Lower lobe of right lung (tissue), 2 donors: ENCODE measurements at regions not wholly inside any gene's neighbourhood (a gene's known extent, or its start where the extent isn't known, plus 50 kb on each side); places are given as distances from the start of the nearest gene placed in this dataset.

Experiments
- ATAC-seq, 2 donors: fragments of 200-7000 bp; cut with Tn5 transposase; one replicate each; pipeline ENCODE4 v1.9.1; 2020 to 2022; ENCODE audit warnings: mild to moderate bottlenecking in 2 of 2, moderate library complexity in 2 of 2
- DNase-seq: peaks from one replicate; pipeline ENCODE4 v3.0.0-alpha.2; 2020
- H3K27ac ChIP-seq: fragments of 200-600 bp; one replicate; pipeline ENCODE4 v1.8.0; 2022
- H3K27me3 ChIP-seq: fragments of 200-600 bp; one replicate; pipeline ENCODE4 v1.8.0; 2022; ENCODE audit warnings: low read depth
- H3K36me3 ChIP-seq: fragments of 200-600 bp; one replicate; pipeline ENCODE4 v1.8.0; 2022; ENCODE audit warnings: mild to moderate bottlenecking
- H3K4me1 ChIP-seq: fragments of 200-600 bp; one replicate; pipeline ENCODE4 v1.8.0; 2022
- H3K4me3 ChIP-seq: fragments of 200-600 bp; one replicate; pipeline ENCODE4 v1.8.0; 2022; ENCODE audit warnings: mild to moderate bottlenecking
- H3K9me3 ChIP-seq: fragments of 200-600 bp; one replicate; pipeline ENCODE4 v1.8.0; 2022
- CTCF ChIP-seq: fragments of 200-600 bp; IDR thresholded peaks from one replicate; pipeline ENCODE4 v1.8.0; 2022; ENCODE audit warnings: antibody characterized with exemption, mild to moderate bottlenecking
- intact Hi-C: fragments of 100-400 bp; cut with DNase I; formaldehyde crosslinking; loops from one replicate; pipeline ENCODE4 v1.11.0; 2022
- donor health status: DM: no; HTN: yes; CAD: no; lungs with severe emphysema.

- no peak for DNase-seq
- Histone ChIP-seq H3K27ac (no peak overlapping the region), H3K9me3 (no peaks in the 10 kb centered on the region), H3K27me3 (no peaks in the 10 kb centered on the region), H3K4me3 (no peak overlapping the region), H3K4me1 (no peaks in the 10 kb centered on the region), H3K36me3 (no peaks in the 10 kb centered on the region)
- TF ChIP-seq CTCF = no peak
- intact Hi-C loops = no loop called here
- ATAC-seq = no peak
Measured at GRCh38 chr16:74094962-74095361, 201.7 kb upstream of the PSMD7 start.

- Histone ChIP-seq H3K4me3 (no peak overlapping the region), H3K9me3 (no peaks in the 10 kb centered on the region), H3K27ac (no peak overlapping the region), H3K4me1 (no peaks in the 10 kb centered on the region), H3K36me3 (no peaks in the 10 kb centered on the region), H3K27me3 (no peaks in the 10 kb centered on the region)
- no peak for TF ChIP-seq CTCF
- ATAC-seq (peak; percentile 59 to 65), DNase-seq (no peak)
- intact Hi-C loops = no loop called here
Measured at GRCh38 chr16:74094514-74094913, 202.1 kb upstream of the PSMD7 start.

GRCh38 chr16:74092336-74092735 is 204.3 kb upstream of the PSMD7 start:
- Histone ChIP-seq H3K27ac (no peak overlapping the region), H3K4me1 (no peaks in the 10 kb centered on the region), H3K36me3 (no peaks in the 10 kb centered on the region), H3K9me3 (no peaks in the 10 kb centered on the region), H3K27me3 (no peaks in the 10 kb centered on the region), H3K4me3 (no peak overlapping the region)
- intact Hi-C loops = no loop called here
- no peak for TF ChIP-seq CTCF
- no peak for ATAC-seq
- no peak for DNase-seq

- Histone ChIP-seq H3K4me3 (no peak overlapping the region), H3K9me3 (no peaks in the 10 kb centered on the region), H3K27ac (no peak overlapping the region), H3K27me3 (no peaks in the 10 kb centered on the region), H3K4me1 (no peaks in the 10 kb centered on the region), H3K36me3 (no peaks in the 10 kb centered on the region)
- ATAC-seq = no peak
- intact Hi-C loops = no loop called here
- no peak for DNase-seq
- no peak for TF ChIP-seq CTCF
Measured at GRCh38 chr16:74090871-74091270, 205.7 kb upstream of the PSMD7 start.

GRCh38 chr16:74083541-74083940 is 213.1 kb upstream of the PSMD7 start:
- no peak for DNase-seq
- no peak for TF ChIP-seq CTCF
- H3K9me3 ChIP-seq = no peaks in the 10 kb centered on the region
- no peak overlapping the region for H3K4me3 ChIP-seq
- H3K36me3 ChIP-seq = no peaks in the 10 kb centered on the region
- no peak for ATAC-seq
- intact Hi-C loops = no loop called here
- H3K4me1 ChIP-seq = no peaks in the 10 kb centered on the region
- H3K27ac ChIP-seq = no peak overlapping the region
- H3K27me3 ChIP-seq = no peaks in the 10 kb centered on the region

GRCh38 chr16:74080311-74080710 is 216.3 kb upstream of the PSMD7 start:
- intact Hi-C loops = no loop called here
- H3K4me3 ChIP-seq = no peak overlapping the region
- no peak for TF ChIP-seq CTCF
- no peaks in the 10 kb centered on the region for H3K36me3 ChIP-seq
- H3K27ac ChIP-seq = no peak overlapping the region
- no peaks in the 10 kb centered on the region for H3K27me3 ChIP-seq
- H3K9me3 ChIP-seq = no peaks in the 10 kb centered on the region
- H3K4me1 ChIP-seq = no peaks in the 10 kb centered on the region
- ATAC-seq = no peak
- DNase-seq = no peak
